Upper lobe of right lung (tissue), 1 donor: ENCODE measurements at regions not wholly inside any gene's neighbourhood (a gene's known extent, or its start where the extent isn't known, plus 50 kb on each side); places are given as distances from the start of the nearest gene placed in this dataset.

Experiments
- ATAC-seq: fragments of 200-7000 bp; cut with Tn5 transposase; one replicate; pipeline ENCODE4 v1.9.1; 2020; ENCODE audit warnings: mild to moderate bottlenecking, moderate library complexity
- DNase-seq: peaks from one replicate; pipeline ENCODE4 v3.0.0-alpha.2; 2020
- H3K27ac ChIP-seq: fragments of 200-600 bp; one replicate; pipeline ENCODE4 v1.8.0; 2022
- H3K27me3 ChIP-seq: fragments of 200-600 bp; one replicate; pipeline ENCODE4 v1.8.0; 2022; ENCODE audit warnings: mild to moderate bottlenecking
- H3K36me3 ChIP-seq: fragments of 200-600 bp; one replicate; pipeline ENCODE4 v1.8.0; 2022
- H3K4me1 ChIP-seq: fragments of 200-600 bp; one replicate; pipeline ENCODE4 v1.8.0; 2022
- H3K4me3 ChIP-seq: fragments of 200-600 bp; one replicate; pipeline ENCODE4 v1.8.0; 2022; ENCODE audit warnings: mild to moderate bottlenecking
- H3K9me3 ChIP-seq: fragments of 200-600 bp; one replicate; pipeline ENCODE4 v1.8.0; 2022
- CTCF ChIP-seq: fragments of 200-600 bp; IDR thresholded peaks from one replicate; pipeline ENCODE4 v1.8.0; 2022; ENCODE audit warnings: antibody characterized with exemption
- intact Hi-C: fragments of 100-400 bp; cut with DNase I; formaldehyde crosslinking; loops from one replicate; pipeline ENCODE4 v1.11.0; 2022
- donor health status: DM: no; HTN: yes; CAD: no; lungs with severe emphysema.

- intact Hi-C loops, result no loop called here
- DNase-seq (no peak), ATAC-seq (no peak)
- Histone ChIP-seq H3K9me3 (no peaks in the 10 kb centered on the region), H3K27ac (no peak overlapping the region), H3K27me3 (no peaks in the 10 kb centered on the region), H3K4me3 (no peak overlapping the region), H3K36me3 (no peaks in the 10 kb centered on the region), H3K4me1 (no peaks in the 10 kb centered on the region)
- TF ChIP-seq CTCF, result no peak
These were observed 75.8 kb downstream of the LSMEM1 start for GRCh38 chr7:112556633-112557032.

- Histone ChIP-seq H3K27me3 (no peaks in the 10 kb centered on the region), H3K4me3 (no peak overlapping the region), H3K36me3 (no peaks in the 10 kb centered on the region), H3K27ac (no peak overlapping the region), H3K9me3 (no peaks in the 10 kb centered on the region), H3K4me1 (no peaks in the 10 kb centered on the region)
- DNase-seq (no peak), ATAC-seq (no peak)
- intact Hi-C loops, result no loop called here
- no peak for TF ChIP-seq CTCF
These were observed 85.9 kb downstream of the LSMEM1 start for GRCh38 chr7:112566442-112567324.

GRCh38 chr7:112567388-112567787 is 86.6 kb downstream of the LSMEM1 start:
- Histone ChIP-seq H3K4me3 (no peak overlapping the region), H3K4me1 (no peaks in the 10 kb centered on the region), H3K27me3 (no peaks in the 10 kb centered on the region), H3K36me3 (no peaks in the 10 kb centered on the region), H3K9me3 (no peaks in the 10 kb centered on the region), H3K27ac (no peak overlapping the region)
- no peak for ATAC-seq
- intact Hi-C loops, result no loop called here
- no peak for TF ChIP-seq CTCF
- DNase-seq, result no peak

- TF ChIP-seq CTCF, result no peak
- Histone ChIP-seq H3K4me1 (no peaks in the 10 kb centered on the region), H3K4me3 (no peak overlapping the region), H3K27ac (no peak overlapping the region), H3K9me3 (no peaks in the 10 kb centered on the region), H3K27me3 (no peaks in the 10 kb centered on the region), H3K36me3 (no peaks in the 10 kb centered on the region)
- ATAC-seq (no peak), DNase-seq (no peak)
- intact Hi-C loops, result no loop called here
These were observed 91.2 kb downstream of the LSMEM1 start for GRCh38 chr7:112571852-112572607.

GRCh38 chr7:112572669-112573301 is 92.0 kb downstream of the LSMEM1 start:
- DNase-seq, result no peak

More at GRCh38 chr7:112572669-112573301, 92.0 kb downstream of the LSMEM1 start:
- ATAC-seq, result no peak
- intact Hi-C loops, result no loop called here
- TF ChIP-seq CTCF, result no peak
- Histone ChIP-seq H3K9me3 (no peaks in the 10 kb centered on the region), H3K36me3 (no peaks in the 10 kb centered on the region), H3K27me3 (no peaks in the 10 kb centered on the region), H3K4me3 (no peak overlapping the region), H3K4me1 (no peaks in the 10 kb centered on the region), H3K27ac (no peak overlapping the region)
